ENCODE measurements at regions not wholly inside any gene's neighbourhood (a gene's known extent, or its start where the extent isn't known, plus 50 kb on each side); places are given as distances from the start of the nearest gene placed in this dataset.

GRCh38 chrX:129193357-129193756 is 329.9 kb downstream of the SMARCA1 start:
- no peak for TF ChIP-seq CTCF (IDR thresholded peaks at IDR 0.05; ENCODE audit: insufficient read depth, low read depth, low read length)
- no peak overlapping the region for H3K4me3 ChIP-seq (ENCODE audit: low read depth, low read length)
- DNase-seq (ENCODE audit: low read depth), result no peak

GRCh38 chrX:129188231-129188630 is 335.1 kb downstream of the SMARCA1 start:
- no peak for DNase-seq (ENCODE audit: low read depth)
- TF ChIP-seq CTCF (IDR thresholded peaks at IDR 0.05; ENCODE audit: insufficient read depth, low read depth, low read length), result no peak
- H3K4me3 ChIP-seq (ENCODE audit: low read depth, low read length), result no peak overlapping the region

- no peak for DNase-seq (ENCODE audit: low read depth)
- no peak for TF ChIP-seq CTCF (IDR thresholded peaks at IDR 0.05; ENCODE audit: insufficient read depth, low read depth, low read length)
- H3K4me3 ChIP-seq (ENCODE audit: low read depth, low read length), result no peak overlapping the region
Measured at GRCh38 chrX:129176710-129177109, 346.6 kb downstream of the SMARCA1 start.

- no peak overlapping the region for H3K4me3 ChIP-seq (ENCODE audit: low read depth, low read length)
- TF ChIP-seq CTCF (IDR thresholded peaks at IDR 0.05; ENCODE audit: insufficient read depth, low read depth, low read length), result no peak
- DNase-seq (ENCODE audit: low read depth), result no peak
Measured at GRCh38 chrX:129161108-129161507, 362.2 kb downstream of the SMARCA1 start.

GRCh38 chrX:129158505-129158904 is 364.8 kb downstream of the SMARCA1 start:
- no peak for DNase-seq (ENCODE audit: low read depth)
- no peak for TF ChIP-seq CTCF (IDR thresholded peaks at IDR 0.05; ENCODE audit: insufficient read depth, low read depth, low read length)
- no peak overlapping the region for H3K4me3 ChIP-seq (ENCODE audit: low read depth, low read length)

- DNase-seq (ENCODE audit: low read depth), result no peak
- H3K4me3 ChIP-seq (ENCODE audit: low read depth, low read length), result no peak overlapping the region
- TF ChIP-seq CTCF (IDR thresholded peaks at IDR 0.05; ENCODE audit: insufficient read depth, low read depth, low read length), result no peak
Measured at GRCh38 chrX:129145840-129146272, 377.4 kb downstream of the SMARCA1 start.

GRCh38 chrX:129145385-129145784 is 377.9 kb downstream of the SMARCA1 start:
- no peak overlapping the region for H3K4me3 ChIP-seq (ENCODE audit: low read depth, low read length)
- no peak for DNase-seq (ENCODE audit: low read depth)
- no peak for TF ChIP-seq CTCF (IDR thresholded peaks at IDR 0.05; ENCODE audit: insufficient read depth, low read depth, low read length)

Data from fibroblast of villous mesenchyme (primary cell).